ENCODE measurements at regions not wholly inside any gene's neighbourhood (a gene's known extent, or its start where the extent isn't known, plus 50 kb on each side); places are given as distances from the start of the nearest gene placed in this dataset.

- no peak for DNase-seq (ENCODE audit: low read depth in 2 of 2)
- TF ChIP-seq CTCF (IDR thresholded peaks at IDR 0.05; ENCODE audit: low read depth, low read length) = no peak
- H3K4me3 ChIP-seq (replicated peaks in 1 of 2; ENCODE audit: low read depth in 2 of 2, low read length in 2 of 2) = no peak overlapping the region
Measured at GRCh38 chr10:55852900-55853299, 508.2 kb downstream of the ZWINT start.

DNA sequence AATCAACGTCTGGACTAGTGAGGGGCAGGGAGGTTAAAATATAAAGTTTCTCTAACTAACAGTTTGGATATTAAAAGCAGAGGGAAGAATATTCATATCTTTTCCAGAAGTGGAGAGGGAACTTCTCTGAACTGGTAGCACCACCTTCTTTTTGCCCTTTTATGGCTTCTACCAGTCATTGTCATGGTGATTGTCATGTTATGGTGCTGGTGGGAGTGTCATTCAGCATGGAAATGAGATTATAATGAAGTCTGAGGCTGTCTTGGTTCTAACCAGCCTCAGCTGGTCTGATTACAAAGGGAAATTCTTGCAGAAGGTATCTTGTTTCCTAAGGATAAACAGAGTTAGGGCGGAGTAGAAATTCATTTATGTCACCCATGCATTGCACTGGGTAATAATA lies 523.8 kb downstream of the ZWINT start:
- no peak for TF ChIP-seq CTCF (IDR thresholded peaks at IDR 0.05; ENCODE audit: low read depth, low read length)
- no peak overlapping the region for H3K4me3 ChIP-seq (replicated peaks in 1 of 2; ENCODE audit: low read depth in 2 of 2, low read length in 2 of 2)
- no peak for DNase-seq (ENCODE audit: low read depth in 2 of 2)

DNA sequence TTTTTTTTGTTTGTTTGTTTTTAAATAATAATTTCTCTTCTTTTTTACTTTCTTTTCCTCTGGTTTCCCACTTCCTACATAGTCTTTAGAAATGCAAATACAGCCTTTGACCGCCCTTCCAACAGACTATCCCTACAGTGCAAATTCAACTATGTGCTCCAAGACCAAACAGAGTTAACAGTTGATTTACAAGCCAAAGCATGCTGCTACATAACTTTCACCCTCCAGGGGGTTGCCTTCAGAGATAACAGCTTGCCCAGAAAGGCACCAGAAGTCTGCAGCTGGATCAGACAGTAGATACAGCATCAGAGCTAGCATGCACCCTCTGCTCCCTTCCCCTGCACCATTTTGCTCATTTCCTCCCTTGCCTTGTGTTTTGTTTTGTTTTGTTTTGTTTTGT lies 539.0 kb downstream of the ZWINT start:
- no peak overlapping the region for H3K4me3 ChIP-seq (replicated peaks in 1 of 2; ENCODE audit: low read depth in 2 of 2, low read length in 2 of 2)
- TF ChIP-seq CTCF (IDR thresholded peaks at IDR 0.05; ENCODE audit: low read depth, low read length) = no peak
- DNase-seq (ENCODE audit: low read depth in 2 of 2) = no peak

DNA sequence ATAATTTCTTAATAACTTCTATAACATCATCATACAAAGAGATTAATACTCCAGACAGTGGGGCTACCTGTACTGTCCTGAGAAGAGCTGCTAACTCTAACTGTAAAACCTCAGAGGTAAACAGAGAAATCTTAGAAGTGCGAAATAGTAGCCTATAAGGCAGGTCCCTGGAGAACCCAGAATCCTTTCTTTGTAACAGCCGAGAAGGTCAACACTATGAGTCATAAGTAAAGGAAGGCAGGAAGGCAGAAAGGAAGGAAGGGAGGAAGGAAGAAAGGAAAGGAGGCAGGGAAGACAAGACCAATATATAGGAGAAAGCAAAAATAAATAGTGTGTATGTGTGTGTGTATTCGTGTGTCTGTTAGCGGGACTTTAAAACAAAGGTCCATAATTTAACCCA lies 540.6 kb downstream of the ZWINT start:
- no peak for TF ChIP-seq CTCF (IDR thresholded peaks at IDR 0.05; ENCODE audit: low read depth, low read length)
- no peak for DNase-seq (ENCODE audit: low read depth in 2 of 2)
- no peak overlapping the region for H3K4me3 ChIP-seq (replicated peaks in 1 of 2; ENCODE audit: low read depth in 2 of 2, low read length in 2 of 2)

DNA sequence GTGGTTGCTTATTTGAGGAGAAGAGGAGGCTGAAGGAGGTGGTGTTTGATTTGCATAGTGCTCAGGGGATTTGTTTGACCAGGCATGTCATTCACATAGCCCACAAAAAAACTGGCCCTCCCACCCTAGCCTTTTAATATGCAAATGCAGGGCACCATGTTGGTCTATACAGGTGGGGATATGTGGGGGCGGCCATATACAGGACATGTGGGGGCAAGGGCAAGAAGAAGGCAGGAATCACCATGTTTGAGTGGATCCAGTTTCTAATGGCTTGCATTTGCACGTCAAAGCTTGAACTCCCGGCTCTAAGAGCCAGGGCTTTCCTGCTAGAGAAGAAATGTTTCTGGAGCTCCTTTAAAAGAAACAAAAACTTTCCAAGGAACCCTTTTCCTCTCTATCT lies 541.0 kb downstream of the ZWINT start:
- DNase-seq (ENCODE audit: low read depth in 2 of 2) = no peak
- no peak for TF ChIP-seq CTCF (IDR thresholded peaks at IDR 0.05; ENCODE audit: low read depth, low read length)
- no peak overlapping the region for H3K4me3 ChIP-seq (replicated peaks in 1 of 2; ENCODE audit: low read depth in 2 of 2, low read length in 2 of 2)

DNA sequence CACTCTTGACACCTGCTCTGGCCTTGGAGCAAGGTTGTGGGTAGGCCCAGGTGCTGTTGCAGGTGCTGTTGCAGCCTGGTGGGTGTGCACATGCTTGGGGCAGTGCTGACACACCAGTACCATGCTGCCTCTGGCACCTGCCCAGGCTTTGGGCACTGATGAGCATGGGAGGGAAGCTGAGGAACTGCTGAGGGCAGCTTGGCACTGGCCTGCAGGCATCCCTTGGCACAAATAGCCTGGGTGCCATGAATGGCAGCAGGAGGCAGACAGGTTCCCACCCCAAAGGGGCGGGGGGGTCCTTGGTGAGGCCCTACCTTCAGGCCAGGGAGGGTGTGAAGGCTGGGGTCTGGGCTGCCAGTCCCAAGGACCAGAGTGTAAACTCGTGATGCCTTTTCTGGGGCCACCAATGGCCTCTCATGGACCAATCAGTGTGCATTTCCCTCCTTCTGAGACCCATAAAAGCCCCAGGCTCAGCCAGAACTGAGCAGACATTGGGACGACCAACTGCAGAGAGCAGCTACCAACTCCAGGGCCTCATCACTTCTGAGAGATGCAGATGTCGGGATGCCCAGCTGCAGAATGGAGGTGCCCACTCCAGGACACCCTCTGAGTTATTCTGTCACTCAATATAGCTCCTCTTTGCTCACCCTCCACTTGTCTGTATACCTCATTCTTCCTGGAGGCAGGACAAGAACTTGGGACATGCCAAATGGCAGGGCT lies 547.4 kb downstream of the ZWINT start:
- H3K4me3 ChIP-seq (replicated peaks in 1 of 2; ENCODE audit: low read depth in 2 of 2, low read length in 2 of 2) = no peak overlapping the region
- DNase-seq (ENCODE audit: low read depth in 2 of 2) = no peak
- TF ChIP-seq CTCF (IDR thresholded peaks at IDR 0.05; ENCODE audit: low read depth, low read length) = no peak

DNA sequence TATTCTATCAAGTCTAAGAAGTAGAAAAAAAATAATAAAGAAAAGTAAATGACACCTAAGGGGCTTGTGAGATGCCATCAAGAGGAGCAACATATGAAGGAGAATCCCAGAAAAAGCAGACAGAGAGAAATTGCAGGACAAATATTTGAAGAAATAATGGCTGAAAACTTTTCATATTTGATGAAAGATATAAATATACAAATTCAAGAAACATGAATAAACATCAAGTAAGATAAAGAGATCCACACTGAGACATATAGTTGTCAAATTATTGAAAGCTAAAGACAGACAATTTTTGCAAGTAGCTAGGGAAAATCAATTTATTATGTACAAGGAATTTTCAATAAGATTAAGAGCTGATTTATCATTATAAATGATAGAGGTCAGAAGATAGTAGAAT lies 558.0 kb downstream of the ZWINT start:
- H3K4me3 ChIP-seq (replicated peaks in 1 of 2; ENCODE audit: low read depth in 2 of 2, low read length in 2 of 2) = no peak overlapping the region
- DNase-seq (ENCODE audit: low read depth in 2 of 2) = no peak
- no peak for TF ChIP-seq CTCF (IDR thresholded peaks at IDR 0.05; ENCODE audit: low read depth, low read length)

All from cardiac fibroblast (primary cell).